B cell (primary cell): ENCODE measurements at regions not wholly inside any gene's neighbourhood (a gene's known extent, or its start where the extent isn't known, plus 50 kb on each side); places are given as distances from the start of the nearest gene placed in this dataset.

Experiments
- ATAC-seq: fragments of 200-7000 bp; cut with Tn5 transposase; one replicate; pipeline ENCODE4 v1.10.0; 2021; ENCODE audit warnings: low read depth, mild to moderate bottlenecking, moderate number of reproducible peaks, moderate library complexity
- CTCF ChIA-PET: fragments of 350-600 bp; sonication (Branson Sonifier 250); formaldehyde crosslinking; loops from one replicate; lab custom pipeline; 2021; ENCODE audit warnings: antibody characterized with exemption, inconsistent platforms; lab: Charles Lee
- POLR2A ChIA-PET: fragments of 350-600 bp; sonication (Branson Sonifier 250); formaldehyde crosslinking; loops from one replicate; lab custom pipeline; 2021; ENCODE audit warnings: antibody characterized with exemption; lab: Charles Lee
- DNase-seq: peaks from one replicate; pipeline ENCODE4 v3.0.0; 2013
- H2AFZ ChIP-seq: 2 replicates; pipeline ENCODE4 v1.6.1; 2012; ENCODE audit warnings: mild to moderate bottlenecking, low read depth, low read length; ENCODE audit not compliant: insufficient read depth, poor library complexity, severe bottlenecking
- H3K27ac ChIP-seq, 2 donors: 1 replicate in 1 of 2; 2 replicates in 1 of 2; pipeline ENCODE4 v1.5.1; 2012 to 2013; ENCODE audit warnings: low read length in 2 of 2, mild to moderate bottlenecking in 2 of 2, moderate library complexity in 1 of 2
- H3K27me3 ChIP-seq, 4 experiments: fragments of 200-600 bp in 1 of 4; sonication (generic) in 1 of 4; replicated peaks in 1 of 4; 1 replicate in 2 of 4; 2 replicates in 2 of 4; pipeline versions ENCODE4 v1.6.1 to v1.7.0; 2013 to 2016; ENCODE audit warnings: low read length in 3 of 4, mild to moderate bottlenecking in 2 of 4, mixed read lengths in 1 of 4, moderate library complexity in 1 of 4; ENCODE audit not compliant: insufficient read depth in 4 of 4, control insufficient read depth in 3 of 4; ENCODE audit errors: control extremely low read depth in 1 of 4
- H3K36me3 ChIP-seq, 2 experiments: replicated peaks in 1 of 2; 1 replicate in 1 of 2; 2 replicates in 1 of 2; pipeline versions ENCODE4 v1.6.1 to v1.7.1; 2013; ENCODE audit warnings: low read length in 1 of 2; ENCODE audit not compliant: insufficient read depth in 2 of 2, control insufficient read depth in 1 of 2; ENCODE audit errors: control extremely low read depth in 1 of 2, extremely low read depth in 1 of 2
- H3K4me1 ChIP-seq, 2 donors: fragments of 200-600 bp in 1 of 2; sonication (generic) in 1 of 2; 1 replicate in 1 of 2; 2 replicates in 1 of 2; pipeline versions ENCODE4 v1.5.1 to v1.6.1; 2013 to 2017; ENCODE audit warnings: low read length in 2 of 2; ENCODE audit not compliant: control insufficient read depth in 2 of 2, insufficient read depth in 2 of 2
- H3K4me2 ChIP-seq: replicated peaks from 2 replicates; pipeline ENCODE3; 2012; ENCODE audit warnings: mild to moderate bottlenecking, low read depth, low read length; ENCODE audit not compliant: poor library complexity, severe bottlenecking
- H3K4me3 ChIP-seq, 5 experiments: fragments of 200-600 bp in 1 of 5; sonication (generic) in 1 of 5; 1 replicate in 3 of 5; 2 replicates in 2 of 5; pipeline versions ENCODE4 v1.5.1 to v1.7.0; 2011 to 2016; ENCODE audit warnings: low read length in 4 of 5, mild to moderate bottlenecking in 4 of 5, low read depth in 2 of 5, control low read depth in 1 of 5, moderate library complexity in 1 of 5; ENCODE audit not compliant: insufficient read depth in 1 of 5; ENCODE audit errors: control extremely low read depth in 1 of 5, extremely low read depth in 1 of 5
- H3K79me2 ChIP-seq: fragments of 200-600 bp; sonication (generic); one replicate; pipeline ENCODE4 v1.6.0; 2016; ENCODE audit warnings: low read length; ENCODE audit not compliant: control insufficient read depth, insufficient read depth
- H3K9ac ChIP-seq: fragments of 200-600 bp; sonication (generic); 2 replicates; pipeline ENCODE4 v1.6.1; 2017; ENCODE audit warnings: mild to moderate bottlenecking, low read length, moderate library complexity
- H3K9me3 ChIP-seq, 3 donors: one replicate each; pipeline versions ENCODE4 v1.6.1 to v1.7.1; 2013; ENCODE audit warnings: low read length in 2 of 3; ENCODE audit not compliant: control insufficient read depth in 2 of 3, insufficient read depth in 1 of 3; ENCODE audit errors: control extremely low read depth in 1 of 3
- H4K20me1 ChIP-seq: 2 replicates; pipeline ENCODE4 v1.6.0; 2012; ENCODE audit warnings: mild to moderate bottlenecking, low read length; ENCODE audit not compliant: insufficient read depth, control insufficient read depth, poor library complexity, severe bottlenecking
- H3K27ac Mint-ChIP-seq: one replicate; pipeline ENCODE4 v1.8.0; 2021; ENCODE audit warnings: mixed read lengths
- H3K27me3 Mint-ChIP-seq: one replicate; pipeline ENCODE4 v1.8.0; 2021; ENCODE audit warnings: mixed read lengths
- H3K4me1 Mint-ChIP-seq: one replicate; pipeline ENCODE4 v1.8.0; 2021; ENCODE audit warnings: mixed read lengths
- H3K4me3 Mint-ChIP-seq: one replicate; pipeline ENCODE4 v1.8.0; 2021; ENCODE audit warnings: mixed read lengths
- H3K9me3 Mint-ChIP-seq: one replicate; pipeline ENCODE4 v1.8.0; 2022; ENCODE audit warnings: mixed read lengths; ENCODE audit not compliant: insufficient read depth
- CTCF ChIP-seq: fragments of 200-600 bp; IDR thresholded peaks from one replicate; pipeline ENCODE4 v1.8.0; 2022; ENCODE audit warnings: antibody characterized with exemption, mild to moderate bottlenecking
- EZH2 ChIP-seq: IDR thresholded peaks from 2 replicates; pipeline ENCODE4 v1.6.1; 2012; ENCODE audit warnings: borderline replicate concordance, low read depth, mild to moderate bottlenecking, moderate library complexity, low read length; ENCODE audit not compliant: insufficient read depth, poor library complexity, severe bottlenecking
- WGBS: methylation state at CpG from one replicate; pipeline ENCODE4 v1.1.5; 2013; ENCODE audit warnings: missing lambda C conversion rate; ENCODE audit not compliant: insufficient coverage; 5-methylcytosine and 5-hydroxymethylcytosine counted together
- intact Hi-C: fragments of 100-400 bp; cut with micrococcal nuclease; formaldehyde crosslinking; loops from one replicate; pipeline ENCODE4 v1.10.0; 2022

DNA sequence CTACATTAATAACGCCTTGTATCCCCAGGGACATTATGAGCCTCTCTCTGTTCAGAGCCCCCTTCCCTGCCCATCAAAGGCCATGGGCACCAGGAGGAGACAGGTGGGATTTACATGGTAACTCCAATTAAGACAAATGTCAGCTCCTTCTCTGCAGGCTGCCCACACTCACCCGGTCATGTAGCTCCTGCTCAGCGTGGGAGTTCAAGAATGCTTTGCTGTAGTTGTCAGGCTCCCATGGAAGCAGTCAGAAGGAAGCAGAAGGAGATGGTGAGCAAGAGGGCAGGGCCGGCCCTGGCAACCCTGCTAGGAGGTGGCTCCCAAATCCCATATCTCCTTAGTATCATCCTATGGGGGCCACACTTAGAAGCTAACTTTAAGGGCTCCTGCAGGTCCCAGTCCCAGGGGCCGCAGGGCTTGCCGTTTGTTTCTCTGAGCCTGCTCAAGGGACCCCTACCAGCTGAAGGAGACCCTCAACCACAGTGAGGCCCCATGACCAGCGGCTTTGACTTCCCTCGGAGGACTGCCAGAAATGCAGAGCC, 218.4 kb upstream of the TLE3 start:
- CTCF ChIA-PET, result interaction anchor here (0.7 to 1.5 kb wide), 4 partner anchors 9 to 150 kb away, joined by 3 to 5 read pairs (median 4); no protein-coding TSS in a partner anchor
- Mint-ChIP-seq H3K4me3 (no peak overlapping the region), H3K4me1 (peaks cover 40% of the 10 kb centered on the region), H3K27ac (peak overlapping the region; percentile 13), H3K9me3 (no peaks in the 10 kb centered on the region), H3K27me3 (no peaks in the 10 kb centered on the region)
- Histone ChIP-seq H3K9ac (no peak overlapping the region), H4K20me1 (no peaks in the 10 kb centered on the region), H2AFZ (no peak overlapping the region), H3K9me3 (no peaks in the 10 kb centered on the region), H3K27ac (no peak overlapping the region), H3K4me1 (peaks cover 40 to 43% of the 10 kb centered on the region in 2 donors), H3K27me3 (no peaks in the 10 kb centered on the region), H3K4me3 (no peak overlapping the region), H3K79me2 (no peaks in the 10 kb centered on the region), H3K36me3 (no peaks in the 10 kb centered on the region), H3K4me2 (no peak overlapping the region)
- ATAC-seq (no peak), DNase-seq (no peak)
- intact Hi-C loops, result no loop called here
- TF ChIP-seq EZH2 (no peak), CTCF (no peak)
- POLR2A ChIA-PET, result interaction anchor here (1.1 kb wide), 1 partner anchor 15 kb away, joined by 3 read pairs; no protein-coding TSS in a partner anchor
- WGBS, result 97% methylated on average over 6 of the region's 8 CpGs

- Histone ChIP-seq H3K4me2 (no peak overlapping the region), H3K9ac (no peak overlapping the region), H3K36me3 (no peaks in the 10 kb centered on the region), H3K4me3 (no peak overlapping the region), H3K79me2 (no peaks in the 10 kb centered on the region), H3K9me3 (no peaks in the 10 kb centered on the region), H3K27me3 (no peaks in the 10 kb centered on the region), H3K27ac (no peak overlapping the region), H3K4me1 (peaks cover 33 to 36% of the 10 kb centered on the region in 2 donors), H4K20me1 (no peaks in the 10 kb centered on the region), H2AFZ (no peak overlapping the region)
- CTCF ChIA-PET, result interaction anchor here (0.6 to 1.5 kb wide), 6 partner anchors 8 to 151 kb away, joined by 3 to 5 read pairs (median 3); no protein-coding TSS in a partner anchor
- no peak for TF ChIP-seq EZH2
- TF ChIP-seq CTCF, result no peak
- no peaks in the 10 kb centered on the region for H3K9me3 Mint-ChIP-seq
- peaks cover 33% of the 10 kb centered on the region for H3K4me1 Mint-ChIP-seq
- no peak overlapping the region for H3K27ac Mint-ChIP-seq
- no peaks in the 10 kb centered on the region for H3K27me3 Mint-ChIP-seq
- no peak for ATAC-seq
- DNase-seq, result no peak
- POLR2A ChIA-PET, result interaction anchor here (1.1 kb wide), 1 partner anchor 15 kb away, joined by 3 read pairs; no protein-coding TSS in a partner anchor
- intact Hi-C loops, result no loop called here
- no peak overlapping the region for H3K4me3 Mint-ChIP-seq
Observed at GRCh38 chr15:70315431-70315830, 217.7 kb upstream of the TLE3 start.
